ENCODE measurements at regions not wholly inside any gene's neighbourhood (a gene's known extent, or its start where the extent isn't known, plus 50 kb on each side); places are given as distances from the start of the nearest gene placed in this dataset.

DNA sequence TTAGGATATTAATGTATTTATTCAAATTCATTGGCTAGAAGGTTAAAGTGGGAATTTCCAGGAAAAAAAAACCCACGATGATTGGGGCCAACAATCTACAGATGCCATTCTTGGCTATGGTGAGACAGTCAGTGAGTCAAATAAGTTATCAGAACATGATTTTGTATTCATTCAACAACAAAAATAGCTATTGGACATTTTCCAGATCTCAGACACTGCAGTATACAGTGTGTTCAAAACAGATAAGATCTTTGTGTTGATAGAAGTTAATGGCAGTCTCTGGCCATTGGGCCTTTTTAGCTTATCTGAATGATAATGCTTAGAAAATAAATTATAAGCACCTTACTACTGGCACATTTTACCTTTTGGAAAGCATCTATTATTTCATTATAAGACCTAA is 547.7 kb downstream of the MAT2B start:
- no peak overlapping the region for H3K4me3 ChIP-seq (ENCODE audit: low read length)
- TF ChIP-seq, protein P1, sequence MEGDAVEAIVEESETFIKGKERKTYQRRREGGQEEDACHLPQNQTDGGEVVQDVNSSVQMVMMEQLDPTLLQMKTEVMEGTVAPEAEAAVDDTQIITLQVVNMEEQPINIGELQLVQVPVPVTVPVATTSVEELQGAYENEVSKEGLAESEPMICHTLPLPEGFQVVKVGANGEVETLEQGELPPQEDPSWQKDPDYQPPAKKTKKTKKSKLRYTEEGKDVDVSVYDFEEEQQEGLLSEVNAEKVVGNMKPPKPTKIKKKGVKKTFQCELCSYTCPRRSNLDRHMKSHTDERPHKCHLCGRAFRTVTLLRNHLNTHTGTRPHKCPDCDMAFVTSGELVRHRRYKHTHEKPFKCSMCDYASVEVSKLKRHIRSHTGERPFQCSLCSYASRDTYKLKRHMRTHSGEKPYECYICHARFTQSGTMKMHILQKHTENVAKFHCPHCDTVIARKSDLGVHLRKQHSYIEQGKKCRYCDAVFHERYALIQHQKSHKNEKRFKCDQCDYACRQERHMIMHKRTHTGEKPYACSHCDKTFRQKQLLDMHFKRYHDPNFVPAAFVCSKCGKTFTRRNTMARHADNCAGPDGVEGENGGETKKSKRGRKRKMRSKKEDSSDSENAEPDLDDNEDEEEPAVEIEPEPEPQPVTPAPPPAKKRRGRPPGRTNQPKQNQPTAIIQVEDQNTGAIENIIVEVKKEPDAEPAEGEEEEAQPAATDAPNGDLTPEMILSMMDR (IDR thresholded peaks at IDR 0.05; ENCODE audit: insufficient read depth, low read depth, low read length, missing control alignments) = no peak
- no peak for DNase-seq (ENCODE audit: low read depth)

DNA sequence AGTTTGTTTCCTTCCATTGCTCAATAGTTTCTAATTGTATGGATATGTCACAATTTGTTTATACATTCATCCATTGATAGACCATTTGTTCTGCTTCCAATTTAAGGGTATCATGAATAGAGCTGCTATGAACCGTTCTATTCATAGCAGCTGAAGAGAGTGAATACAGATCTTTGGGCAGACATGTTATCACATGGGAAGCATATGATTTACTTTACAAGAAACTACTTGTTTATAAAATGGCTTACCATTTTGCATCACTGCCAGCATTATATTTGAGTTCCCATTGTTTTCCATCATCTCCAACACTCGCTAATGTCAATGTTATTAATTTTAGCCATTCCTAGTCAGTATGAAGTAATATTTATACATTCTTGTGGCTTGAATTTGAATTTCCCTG is 549.0 kb downstream of the MAT2B start:
- H3K4me3 ChIP-seq (ENCODE audit: low read length) = no peak overlapping the region
- no peak for DNase-seq (ENCODE audit: low read depth)
- TF ChIP-seq, protein P1 (IDR thresholded peaks at IDR 0.05; ENCODE audit: insufficient read depth, low read depth, low read length, missing control alignments) = no peak

DNA sequence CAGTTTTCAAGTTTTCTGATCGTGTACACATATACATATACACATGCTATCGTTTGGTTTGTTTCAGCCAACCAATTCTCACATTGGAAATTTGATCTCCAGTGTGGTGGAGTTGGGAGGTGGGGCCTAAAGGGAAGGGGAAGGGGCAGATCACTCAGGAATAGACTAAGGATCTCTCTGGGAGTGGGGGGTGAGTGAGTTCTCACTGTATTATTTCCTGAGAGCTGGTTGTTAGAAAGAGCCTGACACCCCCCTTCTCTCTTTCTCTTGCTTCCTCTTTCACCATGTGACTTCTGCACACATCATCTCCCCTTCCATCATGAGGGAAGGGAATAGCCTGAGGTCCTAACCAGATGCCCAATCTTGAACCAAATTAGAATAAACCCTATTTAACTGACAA is 551.7 kb downstream of the MAT2B start:
- no peak for DNase-seq (ENCODE audit: low read depth)
- TF ChIP-seq, protein P1 (IDR thresholded peaks at IDR 0.05; ENCODE audit: insufficient read depth, low read depth, low read length, missing control alignments) = no peak
- H3K4me3 ChIP-seq (ENCODE audit: low read length) = no peak overlapping the region

DNA sequence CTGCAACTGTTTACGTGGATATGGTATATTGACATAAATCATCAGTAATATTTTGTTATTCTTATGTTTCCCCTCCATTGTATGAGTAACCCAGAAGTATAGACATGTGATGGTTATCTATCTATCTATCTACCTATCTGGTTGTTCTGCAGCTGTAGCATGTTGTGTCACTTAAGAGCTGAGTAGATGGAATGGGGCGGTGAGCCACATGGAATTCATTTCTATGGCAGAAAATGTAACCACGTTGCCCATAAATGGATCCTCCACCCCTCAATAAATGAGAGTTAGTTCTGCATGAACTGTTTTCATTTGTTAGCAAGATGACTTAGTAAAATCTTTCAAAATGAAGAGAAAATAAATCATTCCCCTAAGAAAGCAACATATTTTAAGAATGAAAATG is 553.2 kb downstream of the MAT2B start:
- TF ChIP-seq, protein P1 (IDR thresholded peaks at IDR 0.05; ENCODE audit: insufficient read depth, low read depth, low read length, missing control alignments) = no peak
- DNase-seq (ENCODE audit: low read depth) = no peak
- no peak overlapping the region for H3K4me3 ChIP-seq (ENCODE audit: low read length)

DNA sequence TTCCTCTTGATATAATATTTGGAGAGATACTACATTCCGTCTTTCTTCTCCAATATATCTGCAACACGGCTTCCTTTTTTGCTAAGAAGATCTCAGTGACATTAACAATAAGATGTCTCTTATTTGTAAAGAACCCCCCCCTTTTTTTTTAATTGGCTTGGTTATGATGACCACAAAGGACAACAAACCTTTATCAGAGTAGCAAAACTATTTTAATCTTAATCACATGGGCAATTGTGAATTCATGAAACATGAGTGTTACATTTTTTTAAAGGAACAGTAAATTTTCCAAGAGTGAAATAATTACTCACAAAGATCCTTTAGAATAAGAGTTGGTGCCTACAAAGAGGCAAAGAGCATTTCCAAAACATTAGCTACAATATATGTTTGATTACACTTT is 554.1 kb downstream of the MAT2B start:
- TF ChIP-seq, protein P1 (IDR thresholded peaks at IDR 0.05; ENCODE audit: insufficient read depth, low read depth, low read length, missing control alignments) = no peak
- DNase-seq (ENCODE audit: low read depth) = no peak
- H3K4me3 ChIP-seq (ENCODE audit: low read length) = no peak overlapping the region

DNA sequence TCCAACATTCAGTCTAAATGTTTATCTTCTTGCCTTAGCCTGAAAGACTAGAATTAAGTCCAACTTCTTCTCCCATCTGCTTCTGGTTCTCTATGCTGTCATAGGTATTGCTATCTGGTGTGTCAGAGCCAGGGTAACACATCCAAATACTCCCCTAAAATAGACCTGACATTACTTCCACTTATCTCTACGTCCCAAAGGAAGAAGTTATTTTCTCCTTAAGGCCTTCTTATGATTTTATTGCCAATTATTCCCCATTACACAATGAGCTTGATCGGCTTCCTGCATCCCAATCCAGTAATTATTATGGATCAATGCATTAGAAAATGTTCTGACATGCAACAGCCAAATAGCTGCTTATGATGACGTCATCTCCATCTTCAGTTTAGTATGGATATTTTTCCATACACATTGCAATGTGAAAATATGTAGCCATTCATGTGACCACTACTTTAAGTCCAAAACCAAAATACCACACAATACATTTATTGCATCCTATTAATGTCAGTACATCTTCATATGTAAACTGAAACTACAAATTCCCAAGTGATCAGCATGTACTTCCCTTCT is 555.5 kb downstream of the MAT2B start:
- no peak overlapping the region for H3K4me3 ChIP-seq (ENCODE audit: low read length)
- DNase-seq (ENCODE audit: low read depth) = no peak
- TF ChIP-seq, protein P1 (IDR thresholded peaks at IDR 0.05; ENCODE audit: insufficient read depth, low read depth, low read length, missing control alignments) = no peak

DNA sequence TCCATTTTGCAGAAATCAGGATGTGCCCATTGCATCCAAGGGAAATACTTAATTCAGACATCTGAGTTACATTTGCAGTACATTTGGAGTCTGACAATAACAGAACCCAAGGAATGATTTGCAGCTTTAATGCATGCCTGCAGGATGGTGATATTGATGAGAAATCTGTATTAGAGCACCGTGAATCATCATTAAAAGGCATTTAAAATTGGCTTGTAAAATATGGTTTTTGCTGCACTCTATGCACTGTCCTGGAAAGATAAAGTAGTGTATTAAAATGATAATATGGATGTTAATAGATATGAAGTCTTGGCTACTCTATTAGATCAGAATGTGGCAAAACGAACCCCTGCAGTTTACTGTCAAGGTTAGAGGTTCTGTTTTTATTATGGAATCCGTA is 556.9 kb downstream of the MAT2B start:
- TF ChIP-seq, protein P1 (IDR thresholded peaks at IDR 0.05; ENCODE audit: insufficient read depth, low read depth, low read length, missing control alignments) = no peak
- H3K4me3 ChIP-seq (ENCODE audit: low read length) = no peak overlapping the region
- DNase-seq (ENCODE audit: low read depth) = no peak
